HG03378 (cell line): ENCODE measurements at regions not wholly inside any gene's neighbourhood (a gene's known extent, or its start where the extent isn't known, plus 50 kb on each side); places are given as distances from the start of the nearest gene placed in this dataset.

ENCODE experiments used
- ATAC-seq: cut with Tn5 transposase; IDR thresholded peaks from one replicate; pipeline ENCODE4 v1.9.1; 2021; ENCODE audit warnings: mild to moderate bottlenecking, moderate library complexity; ENCODE audit not compliant: unreplicated experiment

DNA sequence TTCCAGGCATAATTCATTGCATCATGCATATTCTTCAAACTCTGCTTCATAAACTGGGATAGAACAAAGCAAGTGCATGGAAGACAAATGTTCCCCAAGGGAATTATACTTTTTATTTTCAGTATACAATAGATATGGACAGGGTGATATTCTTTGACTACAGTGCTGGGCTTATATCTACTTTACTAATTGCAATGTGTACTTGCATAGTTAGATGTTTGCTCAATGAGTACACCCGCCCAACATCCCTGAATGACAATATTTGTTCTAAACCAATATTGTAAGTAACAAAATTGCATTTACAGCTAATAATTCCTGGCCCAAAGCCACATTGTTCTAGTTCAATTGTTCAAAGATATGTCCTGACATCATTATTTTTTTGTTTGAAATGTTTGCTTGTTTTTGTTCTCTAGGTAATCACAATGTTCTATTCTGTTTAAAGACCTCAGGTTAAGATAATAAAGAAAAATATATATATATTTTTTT is 171.4 kb downstream of the PTN start:
- no peak for ATAC-seq

- no peak for ATAC-seq
These were observed 174.2 kb downstream of the PTN start for GRCh38 chr7:137169282-137169698.

- ATAC-seq: no peak
These were observed 175.9 kb downstream of the PTN start for GRCh38 chr7:137167609-137168008.

DNA sequence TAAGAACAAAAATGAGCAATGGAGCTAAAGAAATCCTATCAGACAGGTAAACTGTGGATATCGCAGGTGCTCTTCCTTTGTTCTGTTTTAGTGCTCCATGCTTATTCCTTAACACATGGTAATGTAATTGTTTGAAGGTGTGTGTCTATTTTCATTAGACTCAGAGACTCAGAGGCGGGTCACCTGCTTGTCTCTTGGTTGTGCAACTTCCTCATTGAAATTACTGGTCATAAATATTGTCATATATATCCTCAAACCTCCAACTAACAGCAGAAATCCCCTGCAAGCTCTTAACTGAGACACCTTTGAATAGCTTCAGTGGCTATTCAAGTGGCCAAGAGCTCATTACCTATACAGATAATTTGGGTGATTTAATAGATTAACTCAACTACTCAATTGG is 177.2 kb downstream of the PTN start:
- no peak for ATAC-seq

GRCh38 chr7:137165786-137166185 is 177.7 kb downstream of the PTN start:
- no peak for ATAC-seq

GRCh38 chr7:137165241-137165640 is 178.3 kb downstream of the PTN start:
- no peak for ATAC-seq

- ATAC-seq: no peak
These were observed 179.3 kb downstream of the PTN start for GRCh38 chr7:137164251-137164650.

DNA sequence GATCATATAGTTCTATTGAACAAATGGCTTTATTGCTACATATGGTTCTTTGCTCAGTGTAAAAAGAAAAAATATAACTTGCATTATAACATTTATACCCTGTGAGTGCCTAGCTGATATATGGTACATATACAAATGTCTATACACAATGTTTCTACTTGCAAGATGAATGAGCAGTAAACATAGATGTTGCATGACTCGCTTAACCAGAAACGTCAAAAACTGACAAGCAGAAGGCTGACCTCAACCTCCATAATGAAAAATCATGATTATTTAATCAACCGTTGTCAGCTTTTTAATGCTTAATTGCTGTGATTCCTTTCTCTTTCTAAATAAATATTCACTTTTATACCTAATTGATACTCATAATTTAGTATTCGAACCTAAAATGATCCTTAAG is 183.3 kb downstream of the PTN start:
- no peak for ATAC-seq

GRCh38 chr7:137157256-137157655 is 186.3 kb downstream of the PTN start:
- no peak for ATAC-seq

GRCh38 chr7:137151690-137152052 is 191.9 kb downstream of the PTN start:
- no peak for ATAC-seq

GRCh38 chr7:137151041-137151689 is 192.4 kb downstream of the PTN start:
- ATAC-seq: no peak

GRCh38 chr7:137147338-137147720 is 196.2 kb downstream of the PTN start:
- ATAC-seq: no peak

DNA sequence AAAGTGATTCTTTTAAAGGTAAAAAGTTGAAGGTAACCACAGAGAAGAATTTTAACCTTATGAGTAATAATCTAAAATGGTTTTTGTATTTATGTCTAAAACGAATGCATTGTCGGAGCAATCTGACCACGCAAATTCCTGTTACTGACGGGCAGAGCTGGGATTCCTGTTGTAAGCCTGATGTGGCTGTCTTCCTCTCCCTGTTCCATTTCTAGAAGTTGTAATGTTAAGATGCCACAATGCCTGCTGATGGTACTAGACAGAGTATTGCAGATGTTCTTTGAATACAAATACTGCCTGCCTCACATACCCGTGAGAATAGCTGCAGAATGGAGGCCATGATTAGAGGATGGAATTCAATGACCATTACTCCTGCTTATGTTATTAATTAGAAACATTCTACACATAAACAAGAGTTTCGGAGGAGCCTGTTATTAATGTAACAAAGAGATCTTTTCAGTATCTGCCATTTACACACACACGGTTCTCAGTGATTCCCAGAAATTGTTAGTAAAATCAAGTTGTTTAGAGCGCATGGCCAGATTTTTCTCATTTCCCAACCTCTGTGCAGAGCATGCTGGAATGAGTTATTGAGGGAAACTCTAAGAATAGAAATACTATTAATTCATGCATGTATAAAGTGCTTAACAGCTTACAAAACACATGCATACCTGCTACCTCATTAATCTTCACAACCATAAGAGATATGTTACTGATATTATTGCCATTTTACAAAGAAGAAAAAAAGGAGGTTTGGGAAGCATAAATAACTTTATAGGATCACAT is 196.8 kb downstream of the PTN start:
- ATAC-seq: no peak

GRCh38 chr7:137146012-137146455 is 197.5 kb downstream of the PTN start:
- no peak for ATAC-seq

- ATAC-seq: no peak
These were observed 201.2 kb downstream of the PTN start for GRCh38 chr7:137142376-137142775.

- no peak for ATAC-seq
These were observed 207.7 kb downstream of the PTN start for GRCh38 chr7:137135654-137136350.

GRCh38 chr7:137130751-137131158 is 212.8 kb downstream of the PTN start:
- no peak for ATAC-seq

DNA sequence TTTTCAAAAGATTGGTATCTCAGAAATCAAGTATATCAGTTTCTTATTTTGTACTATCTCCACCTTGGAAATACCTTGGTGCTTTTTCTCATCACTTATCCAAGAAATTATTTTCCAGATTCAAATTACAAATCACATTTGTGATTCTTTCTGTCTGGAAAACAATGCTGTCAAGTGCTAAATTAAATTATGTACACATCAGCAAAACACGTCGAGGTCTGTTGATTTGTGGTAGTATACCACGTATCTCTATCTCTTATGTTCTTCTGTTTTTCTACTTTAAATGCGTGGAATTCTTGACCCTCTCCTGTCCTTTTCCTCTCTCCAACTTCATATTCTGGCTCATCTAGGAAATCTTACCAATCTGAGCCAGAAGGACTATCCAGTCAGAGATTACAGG is 214.5 kb downstream of the PTN start:
- ATAC-seq: no peak

DNA sequence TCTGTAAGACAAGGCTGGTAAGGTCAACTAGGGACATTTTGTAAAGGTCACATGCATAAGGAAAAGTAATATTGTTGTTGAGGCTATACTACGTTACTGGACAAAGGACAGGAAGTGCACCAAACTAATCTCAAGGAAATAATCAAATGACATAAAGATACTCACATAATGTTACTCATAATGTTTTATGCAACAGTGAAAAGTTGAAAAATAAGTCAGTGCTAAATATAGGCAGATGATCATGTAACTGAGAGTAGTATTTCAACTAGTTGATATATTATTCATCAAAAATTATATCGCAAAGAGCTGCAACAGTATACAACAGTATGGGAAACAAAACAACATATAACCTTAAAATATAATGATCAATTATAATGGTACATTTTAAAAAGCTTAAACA is 215.7 kb downstream of the PTN start:
- ATAC-seq: no peak

- no peak for ATAC-seq
These were observed 216.5 kb downstream of the PTN start for GRCh38 chr7:137127058-137127457.

DNA sequence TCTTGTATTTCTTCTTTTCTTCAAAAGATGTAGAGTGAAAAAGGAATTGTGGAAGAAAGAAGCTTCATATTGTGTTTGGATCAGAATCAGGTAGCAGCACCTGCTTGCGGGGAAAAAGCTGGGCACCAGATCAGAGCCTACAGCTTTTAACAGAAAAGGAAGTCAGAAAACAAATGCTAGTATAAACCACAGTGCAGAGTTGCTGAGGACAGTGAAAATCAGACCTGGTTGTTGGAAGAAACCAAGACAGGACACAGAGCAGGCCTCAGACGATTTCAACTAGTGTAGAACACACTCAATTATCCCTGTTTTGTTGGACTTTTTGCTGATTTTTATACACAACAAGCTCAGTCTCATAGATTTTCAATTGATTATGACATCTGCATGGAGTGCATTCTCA is 221.4 kb downstream of the PTN start:
- ATAC-seq: no peak

DNA sequence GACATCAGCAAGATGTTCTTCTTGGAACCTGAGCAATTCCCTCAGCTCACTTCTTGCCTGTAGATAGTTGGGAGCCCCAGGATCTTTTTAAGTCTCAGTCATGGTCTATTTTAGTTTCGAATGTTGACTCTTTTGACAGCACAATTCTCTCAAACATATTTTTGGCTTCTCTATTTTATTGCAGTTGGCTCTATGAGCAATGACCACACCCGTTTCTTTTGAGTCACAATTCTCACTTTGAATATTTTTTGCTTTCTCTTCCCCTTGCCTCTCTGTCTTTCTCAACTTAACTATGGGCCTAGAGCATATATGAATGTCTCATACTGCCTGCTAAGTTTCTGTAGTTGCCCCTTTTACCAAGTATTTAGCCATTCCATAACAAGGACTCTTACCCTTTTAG is 222.8 kb downstream of the PTN start:
- no peak for ATAC-seq
